ENCODE measurements at regions not wholly inside any gene's neighbourhood (a gene's known extent, or its start where the extent isn't known, plus 50 kb on each side); places are given as distances from the start of the nearest gene placed in this dataset.

DNA sequence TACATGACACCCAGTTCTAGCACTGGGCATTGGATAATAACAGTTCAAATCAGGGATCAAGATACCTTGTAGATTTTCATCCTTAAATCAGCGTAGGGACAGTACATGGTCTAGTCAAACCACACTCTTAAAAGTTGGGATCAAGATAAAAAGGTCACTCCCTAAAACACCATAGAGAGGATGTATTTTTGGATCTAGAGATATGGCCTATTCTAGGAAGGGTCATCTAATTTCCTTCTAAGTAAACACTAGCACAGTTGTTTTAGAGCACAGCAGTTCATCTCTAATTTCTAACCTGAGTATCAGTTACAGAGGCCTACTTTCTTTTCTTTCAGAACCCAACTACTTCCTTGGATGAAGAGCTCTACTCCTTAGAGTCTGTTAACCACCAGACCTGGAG, 166.4 kb upstream of the GRIN3A start:
- TF ChIP-seq TAF1 (IDR thresholded peaks at IDR 0.05; ENCODE audit: low read depth) = no peak
- TF ChIP-seq MAX (IDR thresholded peaks at IDR 0.05) = no peak
- no peak for TF ChIP-seq EP300 (IDR thresholded peaks at IDR 0.05; ENCODE audit: borderline replicate concordance)
- TF ChIP-seq YY1 (IDR thresholded peaks at IDR 0.05; ENCODE audit: low read depth) = no peak
- no peak for TF ChIP-seq TCF12 (IDR thresholded peaks at IDR 0.05; ENCODE audit: low read depth)
- TF ChIP-seq FOXM1 (IDR thresholded peaks at IDR 0.05; ENCODE audit: borderline replicate concordance, low read depth) = no peak
- TF ChIP-seq, protein P1, sequence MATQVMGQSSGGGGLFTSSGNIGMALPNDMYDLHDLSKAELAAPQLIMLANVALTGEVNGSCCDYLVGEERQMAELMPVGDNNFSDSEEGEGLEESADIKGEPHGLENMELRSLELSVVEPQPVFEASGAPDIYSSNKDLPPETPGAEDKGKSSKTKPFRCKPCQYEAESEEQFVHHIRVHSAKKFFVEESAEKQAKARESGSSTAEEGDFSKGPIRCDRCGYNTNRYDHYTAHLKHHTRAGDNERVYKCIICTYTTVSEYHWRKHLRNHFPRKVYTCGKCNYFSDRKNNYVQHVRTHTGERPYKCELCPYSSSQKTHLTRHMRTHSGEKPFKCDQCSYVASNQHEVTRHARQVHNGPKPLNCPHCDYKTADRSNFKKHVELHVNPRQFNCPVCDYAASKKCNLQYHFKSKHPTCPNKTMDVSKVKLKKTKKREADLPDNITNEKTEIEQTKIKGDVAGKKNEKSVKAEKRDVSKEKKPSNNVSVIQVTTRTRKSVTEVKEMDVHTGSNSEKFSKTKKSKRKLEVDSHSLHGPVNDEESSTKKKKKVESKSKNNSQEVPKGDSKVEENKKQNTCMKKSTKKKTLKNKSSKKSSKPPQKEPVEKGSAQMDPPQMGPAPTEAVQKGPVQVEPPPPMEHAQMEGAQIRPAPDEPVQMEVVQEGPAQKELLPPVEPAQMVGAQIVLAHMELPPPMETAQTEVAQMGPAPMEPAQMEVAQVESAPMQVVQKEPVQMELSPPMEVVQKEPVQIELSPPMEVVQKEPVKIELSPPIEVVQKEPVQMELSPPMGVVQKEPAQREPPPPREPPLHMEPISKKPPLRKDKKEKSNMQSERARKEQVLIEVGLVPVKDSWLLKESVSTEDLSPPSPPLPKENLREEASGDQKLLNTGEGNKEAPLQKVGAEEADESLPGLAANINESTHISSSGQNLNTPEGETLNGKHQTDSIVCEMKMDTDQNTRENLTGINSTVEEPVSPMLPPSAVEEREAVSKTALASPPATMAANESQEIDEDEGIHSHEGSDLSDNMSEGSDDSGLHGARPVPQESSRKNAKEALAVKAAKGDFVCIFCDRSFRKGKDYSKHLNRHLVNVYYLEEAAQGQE (IDR thresholded peaks at IDR 0.05; ENCODE audit: low read depth) = no peak
- TF ChIP-seq RAD21 (IDR thresholded peaks at IDR 0.05; ENCODE audit: low read depth) = no peak
- no peak for TF ChIP-seq CEBPB (IDR thresholded peaks at IDR 0.05)
- no peak for TF ChIP-seq TEAD4 (IDR thresholded peaks at IDR 0.05)
- TF ChIP-seq USF1 (IDR thresholded peaks at IDR 0.05) = no peak

Data from Ishikawa (cell line).